ENCODE measurements at regions not wholly inside any gene's neighbourhood (a gene's known extent, or its start where the extent isn't known, plus 50 kb on each side); places are given as distances from the start of the nearest gene placed in this dataset.

DNA sequence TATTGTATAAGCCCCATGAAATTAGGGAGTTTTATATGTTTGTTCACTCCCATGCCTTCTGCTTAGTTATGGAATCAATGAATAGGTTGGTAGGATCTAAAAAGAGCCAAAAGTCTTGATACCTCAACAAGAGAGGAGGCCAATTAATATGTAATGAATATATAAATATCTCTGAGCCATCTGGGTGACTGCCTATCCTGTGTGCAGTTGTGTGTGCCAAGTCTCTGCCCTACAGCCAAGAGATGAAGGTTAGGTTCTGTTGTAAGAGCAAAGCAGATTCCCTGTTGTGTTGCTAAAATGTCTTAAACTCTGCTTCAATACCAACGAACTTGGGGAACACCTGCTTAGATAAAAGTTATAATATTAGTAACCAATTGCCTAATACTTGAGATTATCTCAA lies 61.8 kb upstream of the GORAB start:
- no peak for DNase-seq

DNA sequence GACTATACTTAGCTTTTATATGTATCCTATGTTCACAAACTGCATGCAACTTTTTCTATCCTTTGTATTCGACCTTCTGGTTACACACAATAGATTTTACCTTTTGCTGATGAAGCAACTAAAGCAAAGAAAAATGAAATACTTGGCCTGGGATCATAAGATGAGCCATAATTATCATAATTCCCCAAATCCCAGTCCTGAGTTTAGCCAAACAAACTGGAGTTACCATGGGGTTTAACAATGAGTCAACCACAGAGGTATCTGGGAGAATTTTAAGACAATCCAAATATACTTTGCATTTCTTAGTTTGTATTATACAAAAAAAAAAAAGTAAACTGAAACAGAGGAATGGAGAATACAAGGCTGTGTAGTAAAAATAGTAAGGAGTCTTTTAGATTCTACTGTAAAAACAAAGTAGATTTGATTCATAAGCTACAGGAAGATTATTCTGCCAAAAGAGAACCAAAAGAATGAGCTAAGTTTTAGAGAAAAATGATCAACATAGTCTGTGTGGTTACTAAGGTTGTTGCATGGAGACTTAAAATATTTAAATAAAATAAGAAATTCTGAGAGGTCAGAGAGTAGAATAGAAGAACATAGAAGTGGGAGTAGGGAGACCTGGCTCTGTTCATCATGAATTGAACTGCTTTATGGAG lies 60.4 kb upstream of the GORAB start:
- no peak for DNase-seq

DNA sequence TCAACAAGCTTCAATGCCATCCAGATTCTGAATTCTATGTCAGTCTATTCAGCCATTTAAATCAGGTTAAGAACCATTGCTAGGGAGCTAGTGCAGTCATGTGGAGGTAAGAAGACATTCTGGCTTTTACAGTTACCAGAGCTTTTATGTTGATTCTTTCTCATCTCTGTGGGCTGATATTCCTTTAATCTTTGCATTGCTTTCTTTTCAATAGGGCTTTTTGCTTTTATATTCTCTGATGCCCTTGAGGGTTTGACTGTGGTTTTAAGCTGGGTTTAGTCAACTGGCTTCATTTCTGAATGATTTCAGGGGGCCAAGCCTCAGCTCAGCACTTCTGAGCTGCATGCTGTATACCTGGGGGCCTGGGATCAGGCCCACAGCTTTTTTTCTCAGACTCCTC lies 51.0 kb upstream of the GORAB start:
- DNase-seq = no peak

Data from activated CD4-positive, alpha-beta T cell treated with anti-CD3 and anti-CD28 coated beads, Interleukin-2, amount 50 U/mL, for 16 hours (primary cell).